ENCODE measurements at regions not wholly inside any gene's neighbourhood (a gene's known extent, or its start where the extent isn't known, plus 50 kb on each side); places are given as distances from the start of the nearest gene placed in this dataset.
A peak's percentile ranks its signal among the peaks of the same experiment; 100 is the strongest.

DNA sequence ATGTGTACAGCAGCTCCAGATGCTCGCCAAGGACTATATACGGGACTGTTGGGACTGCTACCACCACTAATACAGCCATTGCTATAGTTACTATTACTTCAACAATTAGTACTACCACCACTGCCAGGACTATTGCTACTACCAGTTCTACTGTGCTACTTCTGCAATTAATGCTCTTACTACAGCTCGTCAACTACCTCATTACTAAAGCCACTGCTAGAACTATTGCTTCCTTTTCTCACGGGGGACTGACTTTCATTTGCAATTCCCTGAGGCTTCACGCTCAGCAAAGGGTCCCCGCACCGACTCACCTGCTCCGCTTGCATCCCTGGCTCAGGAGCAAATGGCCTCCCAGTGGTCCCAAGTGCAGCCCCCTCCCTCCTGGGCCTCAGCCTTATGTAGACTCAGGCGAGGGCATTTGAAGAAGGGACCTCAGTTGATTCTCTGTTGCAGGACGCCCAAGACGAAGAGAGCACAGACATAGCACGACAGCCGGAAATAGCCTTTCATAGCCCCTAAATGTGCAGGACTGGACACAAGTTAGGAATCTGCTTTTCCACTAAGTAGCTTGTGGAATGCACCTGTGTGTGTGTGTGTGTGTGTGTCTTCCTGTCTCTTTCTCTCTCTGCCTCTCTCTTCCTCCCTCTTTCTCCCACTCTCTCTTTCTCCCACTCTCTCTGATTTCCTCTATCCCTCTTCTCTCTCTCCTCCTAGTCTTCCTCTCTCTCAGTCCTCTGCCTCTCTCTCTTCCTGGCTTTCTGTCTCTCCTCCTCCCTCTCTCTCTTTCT lies 294.8 kb downstream of the ASMT start:
- DNase-seq: no peak
- H3K27ac Mint-ChIP-seq: no peak overlapping the region
- peak; percentile 33 for ATAC-seq (ENCODE audit: low read depth)
- peaks cover 8% of the 10 kb centered on the region for H3K4me1 Mint-ChIP-seq
- POLR2A ChIA-PET: no interaction called here
- H3K36me3 ChIP-seq (replicated peaks in 1 of 2; ENCODE audit: control extremely low read depth in 1 of 2, control insufficient read depth in 1 of 2, extremely low read depth in 1 of 2, insufficient read depth in 2 of 2, low read length in 1 of 2): no peaks in the 10 kb centered on the region
- H3K27me3 ChIP-seq (replicated peaks in 1 of 4; ENCODE audit: control extremely low read depth in 1 of 4, control insufficient read depth in 3 of 4, insufficient read depth in 4 of 4, low read length in 3 of 4): peaks cover 0 to 18% (median 7%) of the 10 kb centered on the region in 4 experiments
- no peak overlapping the region for H3K4me2 ChIP-seq (replicated peaks; ENCODE audit: low read depth, low read length, poor library complexity, severe bottlenecking)
- no peak overlapping the region for H2AFZ ChIP-seq (ENCODE audit: insufficient read depth, low read depth, low read length, poor library complexity, severe bottlenecking)
- H3K4me3 Mint-ChIP-seq: no peak overlapping the region
- H3K79me2 ChIP-seq (ENCODE audit: control insufficient read depth, insufficient read depth, low read length): no peaks in the 10 kb centered on the region
- peaks cover 21% of the 10 kb centered on the region for H3K27me3 Mint-ChIP-seq
- H3K9me3 ChIP-seq (ENCODE audit: control extremely low read depth in 1 of 3, control insufficient read depth in 2 of 3, insufficient read depth in 1 of 3, low read length in 2 of 3): peaks cover 0 to 26% (median 3%) of the 10 kb centered on the region in 3 donors
- intact Hi-C loops (cut with micrococcal nuclease): no loop called here
- H3K4me3 ChIP-seq (ENCODE audit: control extremely low read depth in 1 of 5, extremely low read depth in 1 of 5, insufficient read depth in 1 of 5, low read depth in 2 of 5, low read length in 4 of 5): no peak overlapping the region
- CTCF ChIA-PET: no interaction called here
- H3K9me3 Mint-ChIP-seq (ENCODE audit: insufficient read depth): peaks cover 4% of the 10 kb centered on the region
- H3K4me1 ChIP-seq (ENCODE audit: control insufficient read depth in 2 of 2, insufficient read depth in 2 of 2, low read length in 2 of 2): no peaks in the 10 kb centered on the region
- no peaks in the 10 kb centered on the region for H4K20me1 ChIP-seq (ENCODE audit: control insufficient read depth, insufficient read depth, low read length, poor library complexity, severe bottlenecking)
- WGBS (ENCODE audit: insufficient coverage): 43% methylated on average over 12 of the region's 13 CpGs
- TF ChIP-seq, protein P1, sequence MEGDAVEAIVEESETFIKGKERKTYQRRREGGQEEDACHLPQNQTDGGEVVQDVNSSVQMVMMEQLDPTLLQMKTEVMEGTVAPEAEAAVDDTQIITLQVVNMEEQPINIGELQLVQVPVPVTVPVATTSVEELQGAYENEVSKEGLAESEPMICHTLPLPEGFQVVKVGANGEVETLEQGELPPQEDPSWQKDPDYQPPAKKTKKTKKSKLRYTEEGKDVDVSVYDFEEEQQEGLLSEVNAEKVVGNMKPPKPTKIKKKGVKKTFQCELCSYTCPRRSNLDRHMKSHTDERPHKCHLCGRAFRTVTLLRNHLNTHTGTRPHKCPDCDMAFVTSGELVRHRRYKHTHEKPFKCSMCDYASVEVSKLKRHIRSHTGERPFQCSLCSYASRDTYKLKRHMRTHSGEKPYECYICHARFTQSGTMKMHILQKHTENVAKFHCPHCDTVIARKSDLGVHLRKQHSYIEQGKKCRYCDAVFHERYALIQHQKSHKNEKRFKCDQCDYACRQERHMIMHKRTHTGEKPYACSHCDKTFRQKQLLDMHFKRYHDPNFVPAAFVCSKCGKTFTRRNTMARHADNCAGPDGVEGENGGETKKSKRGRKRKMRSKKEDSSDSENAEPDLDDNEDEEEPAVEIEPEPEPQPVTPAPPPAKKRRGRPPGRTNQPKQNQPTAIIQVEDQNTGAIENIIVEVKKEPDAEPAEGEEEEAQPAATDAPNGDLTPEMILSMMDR (IDR thresholded peaks at IDR 0.05): no peak
- no peak for TF ChIP-seq EZH2 (IDR thresholded peaks at IDR 0.05; ENCODE audit: borderline replicate concordance, insufficient read depth, low read depth, low read length, poor library complexity, severe bottlenecking)
- H3K27ac ChIP-seq (ENCODE audit: low read length in 2 of 2): no peak overlapping the region
- H3K9ac ChIP-seq (ENCODE audit: low read length): no peak overlapping the region

GRCh38 chrX:1910207-1910470 lies 295.3 kb downstream of the ASMT start:
- Mint-ChIP-seq H3K4me1 (peaks cover 8% of the 10 kb centered on the region), H3K27ac (no peak overlapping the region), H3K27me3 (peaks cover 21% of the 10 kb centered on the region), H3K4me3 (no peak overlapping the region), H3K9me3 (ENCODE audit: insufficient read depth) (peaks cover 4% of the 10 kb centered on the region)
- TF ChIP-seq, protein P1 (IDR thresholded peaks at IDR 0.05): peak; percentile 13
- no peak for TF ChIP-seq EZH2 (IDR thresholded peaks at IDR 0.05; ENCODE audit: borderline replicate concordance, insufficient read depth, low read depth, low read length, poor library complexity, severe bottlenecking)
- CTCF ChIA-PET: no interaction called here
- WGBS (ENCODE audit: insufficient coverage): 62% methylated on average over 2 of the region's 2 CpGs
- intact Hi-C loops (cut with micrococcal nuclease): no loop called here
- Histone ChIP-seq H3K79me2 (ENCODE audit: control insufficient read depth, insufficient read depth, low read length) (no peaks in the 10 kb centered on the region), H2AFZ (ENCODE audit: insufficient read depth, low read depth, low read length, poor library complexity, severe bottlenecking) (no peak overlapping the region), H3K27ac (ENCODE audit: low read length in 2 of 2) (no peak overlapping the region), H3K27me3 (replicated peaks in 1 of 4; ENCODE audit: control extremely low read depth in 1 of 4, control insufficient read depth in 3 of 4, insufficient read depth in 4 of 4, low read length in 3 of 4) (peaks cover 0 to 18% (median 7%) of the 10 kb centered on the region in 4 experiments), H3K4me1 (ENCODE audit: control insufficient read depth in 2 of 2, insufficient read depth in 2 of 2, low read length in 2 of 2) (no peaks in the 10 kb centered on the region), H3K9me3 (ENCODE audit: control extremely low read depth in 1 of 3, control insufficient read depth in 2 of 3, insufficient read depth in 1 of 3, low read length in 2 of 3) (peaks cover 0 to 26% (median 3%) of the 10 kb centered on the region in 3 donors), H3K9ac (ENCODE audit: low read length) (no peak overlapping the region), H3K4me2 (replicated peaks; ENCODE audit: low read depth, low read length, poor library complexity, severe bottlenecking) (no peak overlapping the region), H3K4me3 (ENCODE audit: control extremely low read depth in 1 of 5, extremely low read depth in 1 of 5, insufficient read depth in 1 of 5, low read depth in 2 of 5, low read length in 4 of 5) (no peak overlapping the region), H3K36me3 (replicated peaks in 1 of 2; ENCODE audit: control extremely low read depth in 1 of 2, control insufficient read depth in 1 of 2, extremely low read depth in 1 of 2, insufficient read depth in 2 of 2, low read length in 1 of 2) (no peaks in the 10 kb centered on the region), H4K20me1 (ENCODE audit: control insufficient read depth, insufficient read depth, low read length, poor library complexity, severe bottlenecking) (no peaks in the 10 kb centered on the region)
- DNase-seq (no peak), ATAC-seq (ENCODE audit: low read depth) (no peak)
- POLR2A ChIA-PET: no interaction called here
